ENCODE measurements at regions not wholly inside any gene's neighbourhood (a gene's known extent, or its start where the extent isn't known, plus 50 kb on each side); places are given as distances from the start of the nearest gene placed in this dataset.

DNA sequence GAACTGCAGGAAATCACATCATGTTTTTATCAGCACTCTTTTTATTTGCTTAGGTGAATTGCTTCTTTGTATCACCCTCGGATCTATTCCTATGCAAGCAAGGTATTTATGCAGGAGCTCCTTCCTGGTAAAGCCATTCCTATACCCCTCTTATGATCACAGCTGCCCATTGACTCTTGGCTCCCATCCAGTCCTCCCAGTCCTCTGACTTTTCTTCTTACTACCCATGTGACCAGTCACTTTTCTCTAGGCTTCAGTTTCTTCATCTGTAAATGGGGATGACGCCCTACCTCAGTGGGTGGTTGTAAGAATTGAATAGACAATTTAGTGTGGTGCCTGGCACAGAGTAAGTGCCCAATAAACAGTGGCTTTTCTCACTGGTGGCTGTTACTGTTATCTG is 144.9 kb downstream of the FHIP1A start:
- Histone ChIP-seq H3K27me3 (ENCODE audit: insufficient read depth, low read length, poor library complexity) (no peaks in the 10 kb centered on the region), H3K9ac (ENCODE audit: low read depth, low read length) (no peak overlapping the region), H3K27ac (ENCODE audit: low read length) (no peak overlapping the region), H3K79me2 (ENCODE audit: insufficient read depth, low read length) (no peaks in the 10 kb centered on the region), H2AFZ (ENCODE audit: low read depth, low read length) (no peak overlapping the region), H4K20me1 (ENCODE audit: insufficient read depth, low read length) (no peaks in the 10 kb centered on the region), H3K4me2 (ENCODE audit: insufficient read depth, low read length) (no peak overlapping the region), H3K9me3 (ENCODE audit: insufficient read depth, low read length, severe bottlenecking) (peaks cover 8% of the 10 kb centered on the region), H3K4me1 (ENCODE audit: insufficient read depth, low read length) (no peaks in the 10 kb centered on the region), H3K4me3 (ENCODE audit: low read depth in 1 of 2, low read length in 2 of 2) (no peak overlapping the region), H3K36me3 (ENCODE audit: insufficient read depth, low read length) (no peaks in the 10 kb centered on the region)
- TF ChIP-seq EZH2 (IDR thresholded peaks at IDR 0.05; ENCODE audit: borderline replicate concordance, low read depth, low read length, severe bottlenecking), result no peak
- TF ChIP-seq, protein P1, sequence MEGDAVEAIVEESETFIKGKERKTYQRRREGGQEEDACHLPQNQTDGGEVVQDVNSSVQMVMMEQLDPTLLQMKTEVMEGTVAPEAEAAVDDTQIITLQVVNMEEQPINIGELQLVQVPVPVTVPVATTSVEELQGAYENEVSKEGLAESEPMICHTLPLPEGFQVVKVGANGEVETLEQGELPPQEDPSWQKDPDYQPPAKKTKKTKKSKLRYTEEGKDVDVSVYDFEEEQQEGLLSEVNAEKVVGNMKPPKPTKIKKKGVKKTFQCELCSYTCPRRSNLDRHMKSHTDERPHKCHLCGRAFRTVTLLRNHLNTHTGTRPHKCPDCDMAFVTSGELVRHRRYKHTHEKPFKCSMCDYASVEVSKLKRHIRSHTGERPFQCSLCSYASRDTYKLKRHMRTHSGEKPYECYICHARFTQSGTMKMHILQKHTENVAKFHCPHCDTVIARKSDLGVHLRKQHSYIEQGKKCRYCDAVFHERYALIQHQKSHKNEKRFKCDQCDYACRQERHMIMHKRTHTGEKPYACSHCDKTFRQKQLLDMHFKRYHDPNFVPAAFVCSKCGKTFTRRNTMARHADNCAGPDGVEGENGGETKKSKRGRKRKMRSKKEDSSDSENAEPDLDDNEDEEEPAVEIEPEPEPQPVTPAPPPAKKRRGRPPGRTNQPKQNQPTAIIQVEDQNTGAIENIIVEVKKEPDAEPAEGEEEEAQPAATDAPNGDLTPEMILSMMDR (IDR thresholded peaks at IDR 0.05; ENCODE audit: borderline replicate concordance, extremely low read depth, low read length, poor library complexity, severe bottlenecking), result no peak
- ATAC-seq (ENCODE audit: insufficient read depth, low read depth) (no peak), DNase-seq (no peak)

DNA sequence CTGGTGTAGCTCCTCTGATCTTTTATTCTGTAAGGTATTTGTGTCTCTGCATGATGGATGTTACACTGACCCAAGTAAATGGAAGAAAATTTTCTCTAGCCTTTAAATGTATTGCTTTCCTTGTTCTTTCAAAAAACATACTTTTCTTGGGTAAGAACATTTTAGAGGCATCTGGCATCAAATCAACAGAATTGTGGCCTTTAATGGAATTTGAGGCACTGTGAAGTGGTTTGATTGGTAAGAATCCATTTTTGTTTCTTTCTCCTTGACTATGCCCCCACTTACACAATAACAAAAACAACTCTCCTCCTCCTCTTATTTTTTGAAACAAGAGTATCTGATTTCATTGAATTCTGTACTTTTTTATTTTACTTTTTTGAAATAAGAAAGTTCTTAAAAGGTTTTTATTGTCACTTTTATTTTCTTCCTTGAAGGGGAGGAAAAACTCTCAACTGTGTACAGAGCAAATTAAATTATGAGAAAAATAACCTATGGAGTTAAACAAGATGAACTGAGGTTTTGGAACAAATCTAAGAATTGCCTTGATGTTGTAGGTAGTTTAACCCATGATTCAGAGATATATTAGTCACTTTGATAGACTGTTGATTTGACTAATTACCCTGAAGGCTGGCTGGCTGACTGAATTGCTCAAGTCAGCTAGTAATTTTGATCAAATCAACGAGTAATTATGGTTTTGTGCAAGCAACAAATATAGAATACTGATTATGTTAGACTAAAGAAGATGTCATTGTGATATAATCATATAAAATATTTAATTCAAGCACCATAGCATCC is 146.4 kb downstream of the FHIP1A start:
- H3K4me2 ChIP-seq (ENCODE audit: insufficient read depth, low read length), result no peak overlapping the region
- no peak overlapping the region for H3K27ac ChIP-seq (ENCODE audit: low read length)
- ATAC-seq (ENCODE audit: insufficient read depth, low read depth), result no peak
- DNase-seq, result no peak
- no peak overlapping the region for H2AFZ ChIP-seq (ENCODE audit: low read depth, low read length)
- no peaks in the 10 kb centered on the region for H3K36me3 ChIP-seq (ENCODE audit: insufficient read depth, low read length)
- no peak overlapping the region for H3K9ac ChIP-seq (ENCODE audit: low read depth, low read length)
- peaks cover 2% of the 10 kb centered on the region for H3K9me3 ChIP-seq (ENCODE audit: insufficient read depth, low read length, severe bottlenecking)
- H3K4me1 ChIP-seq (ENCODE audit: insufficient read depth, low read length), result no peaks in the 10 kb centered on the region
- no peak overlapping the region for H3K4me3 ChIP-seq (ENCODE audit: low read depth in 1 of 2, low read length in 2 of 2)
- no peaks in the 10 kb centered on the region for H4K20me1 ChIP-seq (ENCODE audit: insufficient read depth, low read length)
- no peak for TF ChIP-seq EZH2 (IDR thresholded peaks at IDR 0.05; ENCODE audit: borderline replicate concordance, low read depth, low read length, severe bottlenecking)
- TF ChIP-seq, protein P1 (IDR thresholded peaks at IDR 0.05; ENCODE audit: borderline replicate concordance, extremely low read depth, low read length, poor library complexity, severe bottlenecking), result no peak
- no peaks in the 10 kb centered on the region for H3K27me3 ChIP-seq (ENCODE audit: insufficient read depth, low read length, poor library complexity)
- H3K79me2 ChIP-seq (ENCODE audit: insufficient read depth, low read length), result no peaks in the 10 kb centered on the region

DNA sequence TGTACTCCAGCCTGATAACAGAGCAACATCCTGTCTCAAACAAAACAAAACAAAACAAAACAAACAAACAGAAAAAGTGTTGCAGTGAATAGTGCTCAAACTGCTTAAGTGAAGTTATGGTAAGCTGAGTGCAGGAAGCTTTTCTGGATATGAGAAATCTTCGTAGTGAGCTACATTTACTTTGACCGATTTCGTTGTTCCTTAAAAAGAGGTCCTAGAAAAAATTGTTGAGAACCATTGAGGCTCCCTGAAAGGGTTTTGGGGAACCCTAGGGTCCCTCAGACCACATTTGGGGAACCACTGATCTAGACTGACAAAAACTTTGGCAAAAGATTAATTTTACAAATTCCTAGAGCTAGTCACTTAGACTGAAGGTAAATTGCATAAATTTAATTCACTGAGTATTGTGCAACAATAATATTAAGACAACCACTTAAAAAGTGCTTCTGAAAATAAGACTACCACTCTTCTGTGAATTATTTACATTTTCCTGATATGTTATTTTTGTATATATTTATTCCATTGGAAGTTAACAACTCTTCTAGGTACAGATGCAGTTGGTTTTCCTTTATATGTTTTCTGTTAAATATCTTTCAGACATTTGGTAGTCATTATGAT is 149.6 kb downstream of the FHIP1A start:
- no peak overlapping the region for H2AFZ ChIP-seq (ENCODE audit: low read depth, low read length)
- no peak overlapping the region for H3K27ac ChIP-seq (ENCODE audit: low read length)
- no peak overlapping the region for H3K9ac ChIP-seq (ENCODE audit: low read depth, low read length)
- peaks cover 8% of the 10 kb centered on the region for H3K4me1 ChIP-seq (ENCODE audit: insufficient read depth, low read length)
- no peaks in the 10 kb centered on the region for H4K20me1 ChIP-seq (ENCODE audit: insufficient read depth, low read length)
- TF ChIP-seq EZH2 (IDR thresholded peaks at IDR 0.05; ENCODE audit: borderline replicate concordance, low read depth, low read length, severe bottlenecking), result no peak
- TF ChIP-seq, protein P1 (IDR thresholded peaks at IDR 0.05; ENCODE audit: borderline replicate concordance, extremely low read depth, low read length, poor library complexity, severe bottlenecking), result no peak
- H3K4me2 ChIP-seq (ENCODE audit: insufficient read depth, low read length), result no peak overlapping the region
- H3K27me3 ChIP-seq (ENCODE audit: insufficient read depth, low read length, poor library complexity), result peaks cover 3% of the 10 kb centered on the region
- ATAC-seq (ENCODE audit: insufficient read depth, low read depth), result no peak
- H3K79me2 ChIP-seq (ENCODE audit: insufficient read depth, low read length), result no peaks in the 10 kb centered on the region
- no peaks in the 10 kb centered on the region for H3K9me3 ChIP-seq (ENCODE audit: insufficient read depth, low read length, severe bottlenecking)
- H3K4me3 ChIP-seq (ENCODE audit: low read depth in 1 of 2, low read length in 2 of 2), result no peak overlapping the region
- no peaks in the 10 kb centered on the region for H3K36me3 ChIP-seq (ENCODE audit: insufficient read depth, low read length)
- DNase-seq, result no peak
